Ishikawa (cell line): ENCODE measurements at regions not wholly inside any gene's neighbourhood (a gene's known extent, or its start where the extent isn't known, plus 50 kb on each side); places are given as distances from the start of the nearest gene placed in this dataset.

ENCODE experiments used
- CEBPB ChIP-seq: IDR thresholded peaks from 2 replicates; pipeline ENCODE4 v1.6.1; 2012
- NFIC ChIP-seq: IDR thresholded peaks from 2 replicates; pipeline ENCODE4 v1.6.1; 2012
- ZBTB7A ChIP-seq: IDR thresholded peaks from 2 replicates; pipeline ENCODE4 v1.6.1; 2012; ENCODE audit warnings: low read depth
- TF ChIP-seq, protein P1 (sequence below): IDR thresholded peaks from 2 replicates; pipeline ENCODE4 v1.6.1; 2012; ENCODE audit warnings: low read depth, mild to moderate bottlenecking

DNA sequence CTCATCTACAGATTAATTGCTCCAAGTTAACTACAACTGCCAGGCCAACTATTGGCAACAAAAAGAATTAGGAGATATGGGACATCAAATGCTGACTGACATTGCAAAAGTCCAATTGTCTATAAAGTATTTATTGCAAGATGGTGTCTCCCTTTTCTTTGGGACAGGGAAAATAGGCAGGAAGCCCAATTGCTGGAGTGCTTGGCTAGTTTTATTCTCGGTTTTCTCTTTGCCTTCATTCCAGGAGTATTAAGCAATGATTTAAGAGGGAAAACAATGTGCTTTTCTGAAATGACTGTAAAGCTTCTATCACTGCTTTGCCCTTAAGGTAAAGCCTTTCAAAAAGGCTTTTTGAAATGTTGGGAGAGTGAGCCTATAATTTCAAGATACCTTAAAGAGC is 62.8 kb upstream of the DIAPH2 start:
- TF ChIP-seq CEBPB (no peak), ZBTB7A (no peak), NFIC (no peak)
- TF ChIP-seq, protein P1, sequence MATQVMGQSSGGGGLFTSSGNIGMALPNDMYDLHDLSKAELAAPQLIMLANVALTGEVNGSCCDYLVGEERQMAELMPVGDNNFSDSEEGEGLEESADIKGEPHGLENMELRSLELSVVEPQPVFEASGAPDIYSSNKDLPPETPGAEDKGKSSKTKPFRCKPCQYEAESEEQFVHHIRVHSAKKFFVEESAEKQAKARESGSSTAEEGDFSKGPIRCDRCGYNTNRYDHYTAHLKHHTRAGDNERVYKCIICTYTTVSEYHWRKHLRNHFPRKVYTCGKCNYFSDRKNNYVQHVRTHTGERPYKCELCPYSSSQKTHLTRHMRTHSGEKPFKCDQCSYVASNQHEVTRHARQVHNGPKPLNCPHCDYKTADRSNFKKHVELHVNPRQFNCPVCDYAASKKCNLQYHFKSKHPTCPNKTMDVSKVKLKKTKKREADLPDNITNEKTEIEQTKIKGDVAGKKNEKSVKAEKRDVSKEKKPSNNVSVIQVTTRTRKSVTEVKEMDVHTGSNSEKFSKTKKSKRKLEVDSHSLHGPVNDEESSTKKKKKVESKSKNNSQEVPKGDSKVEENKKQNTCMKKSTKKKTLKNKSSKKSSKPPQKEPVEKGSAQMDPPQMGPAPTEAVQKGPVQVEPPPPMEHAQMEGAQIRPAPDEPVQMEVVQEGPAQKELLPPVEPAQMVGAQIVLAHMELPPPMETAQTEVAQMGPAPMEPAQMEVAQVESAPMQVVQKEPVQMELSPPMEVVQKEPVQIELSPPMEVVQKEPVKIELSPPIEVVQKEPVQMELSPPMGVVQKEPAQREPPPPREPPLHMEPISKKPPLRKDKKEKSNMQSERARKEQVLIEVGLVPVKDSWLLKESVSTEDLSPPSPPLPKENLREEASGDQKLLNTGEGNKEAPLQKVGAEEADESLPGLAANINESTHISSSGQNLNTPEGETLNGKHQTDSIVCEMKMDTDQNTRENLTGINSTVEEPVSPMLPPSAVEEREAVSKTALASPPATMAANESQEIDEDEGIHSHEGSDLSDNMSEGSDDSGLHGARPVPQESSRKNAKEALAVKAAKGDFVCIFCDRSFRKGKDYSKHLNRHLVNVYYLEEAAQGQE: no peak
